ENCODE measurements at regions not wholly inside any gene's neighbourhood (a gene's known extent, or its start where the extent isn't known, plus 50 kb on each side); places are given as distances from the start of the nearest gene placed in this dataset.

DNA sequence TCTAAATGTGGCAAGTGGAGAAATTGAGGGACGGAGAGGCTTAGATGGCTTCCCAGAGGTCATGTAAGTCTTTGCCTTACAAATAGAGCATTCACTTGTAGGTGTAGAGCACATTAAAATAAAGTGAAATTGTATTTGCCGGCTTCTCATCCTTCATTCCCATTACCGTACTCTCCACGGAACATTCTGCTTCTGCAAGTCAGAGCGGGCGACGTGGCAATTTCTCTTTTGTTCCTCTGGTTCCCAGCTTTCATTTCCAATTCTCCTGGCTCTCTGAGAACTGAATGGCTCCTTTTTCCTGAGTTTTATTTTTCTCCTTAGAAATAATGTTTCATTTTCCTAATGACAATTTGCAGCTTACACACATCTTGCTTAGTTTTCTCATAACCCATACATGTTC lies 51.3 kb upstream of the PFKP start:
- in situ Hi-C loops (cut with HindIII; ENCODE audit: low sequenced_read_pairs), result no loop called here

DNA sequence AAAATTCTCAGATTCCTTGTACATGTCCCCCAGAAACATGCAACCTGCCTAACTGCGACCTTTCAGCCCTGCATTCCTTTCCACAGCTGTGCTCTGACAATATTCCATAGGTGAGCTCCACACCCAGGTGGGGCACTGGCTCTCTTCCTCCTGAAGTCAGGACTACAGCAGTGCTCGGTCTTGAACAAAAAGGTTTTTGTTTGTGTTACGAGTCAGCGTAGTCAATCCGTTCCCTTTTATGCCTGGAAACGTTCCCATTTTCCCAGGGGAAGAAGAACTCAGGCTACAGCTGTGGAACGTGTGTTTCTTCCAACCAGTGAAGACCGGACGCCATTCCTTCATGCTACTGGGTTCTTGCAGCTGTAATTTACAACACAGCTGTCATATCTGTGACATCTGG lies 52.4 kb upstream of the PFKP start:
- in situ Hi-C loops (cut with HindIII; ENCODE audit: low sequenced_read_pairs), result no loop called here

- in situ Hi-C loops (cut with HindIII; ENCODE audit: low sequenced_read_pairs), result no loop called here
Observed at GRCh38 chr10:3012223-3012622, 55.1 kb upstream of the PFKP start.

DNA sequence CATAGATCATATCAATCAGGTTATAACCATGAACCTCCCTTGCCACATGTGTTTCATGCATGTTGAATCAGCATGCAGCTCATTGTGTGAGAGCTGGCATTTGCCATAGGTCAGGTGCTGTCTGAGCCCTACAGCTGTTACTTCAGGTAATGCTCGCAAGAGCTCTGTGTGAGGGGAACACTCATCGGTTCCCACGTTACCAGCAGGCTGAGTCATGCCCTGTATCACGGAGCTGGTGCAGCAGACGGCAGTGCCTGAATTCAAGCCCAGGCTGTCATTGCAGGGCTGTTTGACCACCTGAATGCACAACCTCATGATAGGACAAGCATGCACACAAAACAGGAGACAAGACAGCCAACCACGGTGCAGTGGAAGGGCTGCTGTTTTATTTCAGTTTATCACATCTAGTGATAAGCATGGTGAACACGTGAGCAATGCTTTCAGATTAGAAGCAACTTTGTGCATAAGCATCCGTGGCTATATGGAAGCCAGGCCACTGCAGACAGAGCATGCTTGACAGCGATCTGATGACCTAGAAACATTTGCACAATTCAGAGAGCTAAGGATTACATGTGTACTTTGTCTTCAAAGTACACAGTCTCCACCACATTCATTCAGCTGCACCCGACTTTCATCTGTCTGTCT lies 56.4 kb upstream of the PFKP start:
- in situ Hi-C loops (cut with HindIII; ENCODE audit: low sequenced_read_pairs), result no loop called here

GRCh38 chr10:3010334-3010733 lies 57.0 kb upstream of the PFKP start:
- in situ Hi-C loops (cut with HindIII; ENCODE audit: low sequenced_read_pairs), result no loop called here

GRCh38 chr10:3009341-3009740 lies 58.0 kb upstream of the PFKP start:
- in situ Hi-C loops (cut with HindIII; ENCODE audit: low sequenced_read_pairs), result no loop called here

DNA sequence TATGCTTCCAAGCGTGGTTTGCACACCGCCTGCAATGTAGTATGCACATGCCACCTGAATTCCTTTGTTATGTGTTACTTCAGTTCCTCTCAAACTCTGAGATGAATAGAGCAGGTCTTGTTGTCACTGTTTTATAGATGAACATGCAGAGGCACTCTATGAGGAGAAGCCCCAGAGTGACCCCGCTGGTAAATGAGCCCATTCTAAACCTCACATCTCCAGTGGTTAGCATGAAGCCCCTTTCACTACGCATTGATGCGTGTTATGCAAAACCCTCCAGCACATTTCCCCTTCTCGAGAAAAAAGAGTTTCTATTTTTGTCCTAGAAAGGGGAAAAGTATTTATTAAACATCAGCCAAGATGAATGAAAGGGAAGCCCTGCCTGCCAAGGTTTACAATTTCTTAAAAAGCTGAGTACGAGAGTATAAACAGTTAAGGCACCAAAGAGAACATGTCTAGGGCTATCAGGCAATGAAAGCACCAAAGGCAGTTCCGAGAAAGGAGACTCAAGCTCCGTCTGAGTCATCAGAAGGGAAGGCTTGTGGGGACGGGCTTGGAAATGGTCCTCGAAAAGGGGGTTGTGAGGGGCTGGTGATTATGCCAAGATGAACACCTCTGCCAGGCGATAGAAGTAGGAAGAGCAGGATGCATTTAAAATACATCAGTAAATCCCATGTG lies 58.7 kb upstream of the PFKP start:
- in situ Hi-C loops (cut with HindIII; ENCODE audit: low sequenced_read_pairs), result no loop called here

DNA sequence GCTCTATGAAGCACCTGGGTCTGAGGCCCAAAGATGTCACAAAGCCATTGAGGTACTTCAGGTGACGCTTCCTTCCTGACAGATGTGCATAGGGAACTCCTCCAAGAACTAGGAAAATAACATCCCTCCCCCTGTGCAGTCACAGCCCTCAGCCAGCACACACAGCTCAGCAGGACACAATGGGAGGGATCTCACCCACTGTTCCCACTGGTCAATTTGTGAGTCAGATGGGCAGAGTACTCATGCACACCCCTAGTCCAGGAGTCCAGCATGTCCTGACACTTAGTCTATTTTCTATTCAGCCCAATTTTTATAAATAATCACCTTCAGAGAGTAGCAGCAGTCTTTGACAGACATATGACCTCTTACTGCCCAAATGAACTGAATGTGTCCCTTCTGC lies 60.7 kb upstream of the PFKP start:
- in situ Hi-C loops (cut with HindIII; ENCODE audit: low sequenced_read_pairs), result no loop called here

- in situ Hi-C loops (cut with HindIII; ENCODE audit: low sequenced_read_pairs), result no loop called here
Observed at GRCh38 chr10:3006093-3006492, 61.3 kb upstream of the PFKP start.

DNA sequence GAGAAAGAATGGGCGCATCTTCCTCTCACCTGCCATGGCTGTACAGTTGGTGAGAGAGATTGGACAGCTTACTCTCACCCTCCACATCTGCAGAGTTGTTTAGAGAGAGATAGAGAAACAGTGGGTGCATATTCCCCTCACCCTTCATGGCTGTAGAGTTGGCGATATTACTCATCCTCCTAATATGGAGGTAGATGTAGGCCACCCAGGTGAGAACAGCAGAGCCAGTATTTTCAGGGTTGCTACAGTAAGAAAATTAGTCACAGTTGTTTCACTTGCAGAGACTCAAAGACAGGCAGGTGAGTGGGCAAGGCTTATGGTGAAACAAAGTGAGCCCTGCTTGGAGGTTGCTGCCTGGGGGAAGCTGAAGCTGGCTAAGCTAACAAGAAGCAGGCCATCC lies 65.0 kb upstream of the PFKP start:
- in situ Hi-C loops (cut with HindIII; ENCODE audit: low sequenced_read_pairs), result no loop called here

DNA sequence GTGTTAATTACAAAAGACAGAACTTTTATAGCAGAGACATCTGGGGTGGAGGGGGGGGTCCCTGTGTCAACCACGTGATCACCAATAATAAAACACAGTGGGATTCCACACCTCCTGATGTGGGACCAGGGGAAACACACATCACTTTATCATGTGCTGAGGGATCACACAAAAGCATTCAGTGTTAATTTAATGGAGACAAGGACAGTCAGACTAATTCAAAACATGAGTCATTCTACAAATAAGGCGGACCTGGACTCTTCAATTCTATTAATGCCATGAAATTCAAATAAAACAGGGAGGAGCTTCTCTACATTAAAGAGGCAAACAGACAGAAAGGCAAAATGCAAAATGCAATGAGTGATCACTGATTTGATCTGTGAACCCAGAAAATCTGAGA lies 67.3 kb upstream of the PFKP start:
- in situ Hi-C loops (cut with HindIII; ENCODE audit: low sequenced_read_pairs), result no loop called here

GRCh38 chr10:2994221-2994961 lies 73.0 kb upstream of the PFKP start:
- in situ Hi-C loops (cut with HindIII; ENCODE audit: low sequenced_read_pairs), result no loop called here

DNA sequence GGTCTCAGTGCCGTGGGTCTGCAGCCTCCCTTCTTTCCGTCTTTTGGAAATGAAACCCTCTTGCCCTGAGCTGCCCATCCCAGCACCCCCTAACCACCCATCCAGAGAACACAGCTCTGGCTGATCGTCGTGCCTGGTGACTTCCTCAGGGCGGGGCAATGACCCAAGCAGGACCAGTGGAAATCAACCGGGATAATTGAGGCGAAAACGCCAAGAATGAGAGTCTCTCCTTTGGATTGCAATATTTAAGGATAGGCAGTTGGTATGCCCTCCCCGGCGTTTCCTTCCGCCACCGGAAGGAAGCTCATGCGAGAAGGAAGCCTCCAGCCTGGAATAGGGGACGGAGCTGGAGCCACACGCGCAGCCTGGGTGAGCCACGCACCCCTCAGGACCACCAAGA lies 73.7 kb upstream of the PFKP start:
- in situ Hi-C loops (cut with HindIII; ENCODE audit: low sequenced_read_pairs), result no loop called here

DNA sequence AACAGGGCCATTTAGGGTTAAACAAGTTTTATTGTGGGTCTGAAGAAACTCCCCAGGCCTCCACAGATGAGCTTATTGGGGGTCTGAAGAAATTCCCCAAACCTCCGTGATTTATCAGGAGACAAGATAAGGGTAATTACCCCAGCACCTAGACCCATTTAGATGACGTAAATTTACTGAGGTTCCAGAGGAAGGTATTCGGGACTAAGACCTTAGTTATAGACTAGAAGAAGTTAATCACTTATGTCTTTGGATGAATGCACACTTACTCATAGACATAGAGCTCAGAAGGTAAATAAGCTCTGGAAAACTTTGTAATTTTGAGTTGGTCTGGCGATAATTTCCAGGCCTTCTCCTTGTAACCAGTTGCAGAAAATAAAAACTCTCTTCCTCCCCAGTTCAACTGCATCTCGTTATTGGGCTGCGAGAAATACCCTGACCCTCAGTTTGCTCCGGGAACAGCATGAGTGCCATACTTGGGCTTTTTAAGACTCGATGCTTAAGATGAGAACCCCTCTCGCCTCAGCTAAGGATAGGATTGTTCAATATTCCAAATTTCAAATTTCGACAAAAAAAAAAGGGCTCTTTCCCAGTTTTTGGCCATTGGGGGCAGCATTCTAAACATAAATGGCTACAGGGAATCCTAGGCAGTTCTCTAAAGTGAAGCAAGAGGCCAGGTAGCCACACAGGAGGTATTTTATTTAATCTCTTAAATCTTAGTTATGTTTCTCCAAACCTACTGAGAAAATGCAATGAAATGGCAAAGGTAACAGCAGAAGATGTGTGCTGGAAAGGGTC lies 74.7 kb upstream of the PFKP start:
- in situ Hi-C loops (cut with HindIII; ENCODE audit: low sequenced_read_pairs), result no loop called here

- in situ Hi-C loops (cut with HindIII; ENCODE audit: low sequenced_read_pairs), result no loop called here
Observed at GRCh38 chr10:2990764-2991163, 76.6 kb upstream of the PFKP start.

DNA sequence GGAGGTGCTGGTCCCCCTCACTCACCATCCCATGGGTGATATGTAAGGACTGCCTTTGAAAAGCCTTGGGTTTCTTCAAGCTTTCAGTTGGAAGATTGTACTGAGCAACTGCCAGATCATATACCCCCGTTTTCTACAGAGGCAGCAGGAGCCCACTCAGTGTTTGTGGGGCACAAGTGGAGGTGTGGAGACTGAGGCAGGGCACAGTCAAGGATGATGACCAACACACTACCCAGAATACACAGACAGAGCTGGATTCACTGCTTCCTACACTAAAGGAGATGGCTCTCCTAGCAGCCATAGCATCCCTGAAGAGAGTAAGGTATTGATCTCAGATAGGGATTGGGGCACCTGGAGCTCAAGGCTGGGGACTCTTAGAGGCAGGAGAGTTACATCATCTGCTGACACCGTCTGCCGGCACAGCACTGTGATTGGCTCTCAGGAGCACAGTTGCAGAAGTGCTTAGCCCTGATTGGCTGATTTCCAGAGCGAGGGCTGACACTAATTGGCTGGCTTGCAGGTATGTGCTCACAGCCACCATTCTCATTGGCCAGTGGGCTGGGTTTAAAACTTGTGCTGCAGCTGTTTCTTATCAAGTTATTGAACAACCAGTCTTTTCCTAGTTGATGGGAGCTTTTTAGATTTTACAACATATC lies 77.9 kb upstream of the PFKP start:
- in situ Hi-C loops (cut with HindIII; ENCODE audit: low sequenced_read_pairs), result no loop called here

- in situ Hi-C loops (cut with HindIII; ENCODE audit: low sequenced_read_pairs), result no loop called here
Observed at GRCh38 chr10:2987185-2987768, 80.1 kb upstream of the PFKP start.

- in situ Hi-C loops (cut with HindIII; ENCODE audit: low sequenced_read_pairs), result no loop called here
Observed at GRCh38 chr10:2986391-2986801, 81.0 kb upstream of the PFKP start.

GRCh38 chr10:2985729-2986232 lies 81.6 kb upstream of the PFKP start:
- in situ Hi-C loops (cut with HindIII; ENCODE audit: low sequenced_read_pairs), result no loop called here

- in situ Hi-C loops (cut with HindIII; ENCODE audit: low sequenced_read_pairs), result no loop called here
Observed at GRCh38 chr10:2984682-2985081, 82.7 kb upstream of the PFKP start.
